M059J (cell line): ENCODE measurements at regions not wholly inside any gene's neighbourhood (a gene's known extent, or its start where the extent isn't known, plus 50 kb on each side); places are given as distances from the start of the nearest gene placed in this dataset.
"Not testable (repeated sequence)": the region's sequence is repeated elsewhere in the genome, so short reads cannot be mapped to it uniquely, and the experiment has no call there.

Source experiments
- DNase-seq: peaks from one replicate; pipeline ENCODE4 v3.0.0-alpha.2; 2012; ENCODE audit warnings: low read depth

GRCh38 chr1:78247079-78247478, 201.3 kb downstream of the GIPC2 start:
- no peak for DNase-seq

GRCh38 chr1:78250201-78250600, 204.4 kb downstream of the GIPC2 start:
- DNase-seq: peak; percentile 48

- peak; percentile 95 for DNase-seq
Observed at GRCh38 chr1:78254517-78254916, 208.8 kb downstream of the GIPC2 start.

- DNase-seq: peak; percentile 79
Observed at GRCh38 chr1:78255383-78255782, 209.6 kb downstream of the GIPC2 start.

GRCh38 chr1:78255846-78256245, 210.1 kb downstream of the GIPC2 start:
- DNase-seq: no peak

GRCh38 chr1:78263459-78263858, 217.7 kb downstream of the GIPC2 start:
- no peak for DNase-seq

- DNase-seq: no peak
Observed at GRCh38 chr1:78263946-78264345, 218.2 kb downstream of the GIPC2 start.

GRCh38 chr1:78267513-78268218, 221.9 kb downstream of the GIPC2 start:
- DNase-seq: no peak

GRCh38 chr1:78269591-78269990, 221.2 kb upstream of the PTGFR start:
- no peak for DNase-seq

GRCh38 chr1:78271423-78271822, 219.4 kb upstream of the PTGFR start:
- DNase-seq: not testable (repeated sequence)

GRCh38 chr1:78274814-78275213, 216.0 kb upstream of the PTGFR start:
- peak; percentile 96 for DNase-seq

GRCh38 chr1:78275456-78275855, 215.3 kb upstream of the PTGFR start:
- peak; percentile 65 for DNase-seq

- peak; percentile 55 for DNase-seq
Observed at GRCh38 chr1:78275906-78276685, 214.7 kb upstream of the PTGFR start.

- DNase-seq: peak; percentile 97
Observed at GRCh38 chr1:78277253-78277652, 213.5 kb upstream of the PTGFR start.

- peak; percentile 90 for DNase-seq
Observed at GRCh38 chr1:78279051-78279450, 211.7 kb upstream of the PTGFR start.

- no peak for DNase-seq
Observed at GRCh38 chr1:78280626-78281025, 210.1 kb upstream of the PTGFR start.

- DNase-seq: no peak
Observed at GRCh38 chr1:78281580-78281979, 209.2 kb upstream of the PTGFR start.

- DNase-seq: no peak
Observed at GRCh38 chr1:78283691-78284090, 207.1 kb upstream of the PTGFR start.

GRCh38 chr1:78284354-78284753, 206.4 kb upstream of the PTGFR start:
- DNase-seq: no peak

GRCh38 chr1:78286686-78287085, 204.1 kb upstream of the PTGFR start:
- peak; percentile 62 for DNase-seq

GRCh38 chr1:78289603-78290002, 201.2 kb upstream of the PTGFR start:
- DNase-seq: no peak

GRCh38 chr1:78291418-78291817, 199.4 kb upstream of the PTGFR start:
- no peak for DNase-seq

- no peak for DNase-seq
Observed at GRCh38 chr1:78291872-78292271, 198.9 kb upstream of the PTGFR start.
